NT2/D1 (cell line): ENCODE measurements at regions not wholly inside any gene's neighbourhood (a gene's known extent, or its start where the extent isn't known, plus 50 kb on each side); places are given as distances from the start of the nearest gene placed in this dataset.

Experiments used
- SUZ12 ChIP-seq: IDR thresholded peaks from 2 replicates; pipeline ENCODE4 v1.6.1; 2011; ENCODE audit not compliant: insufficient read length, insufficient read depth; ENCODE audit errors: extremely low read depth
- YY1 ChIP-seq: IDR thresholded peaks from 2 replicates; pipeline ENCODE4 v1.6.1; 2011; ENCODE audit not compliant: insufficient read length, insufficient read depth
- ZNF274 ChIP-seq: IDR thresholded peaks from 2 replicates; pipeline ENCODE4 v1.6.1; 2011; ENCODE audit warnings: mild to moderate bottlenecking, low read depth, low read length

DNA sequence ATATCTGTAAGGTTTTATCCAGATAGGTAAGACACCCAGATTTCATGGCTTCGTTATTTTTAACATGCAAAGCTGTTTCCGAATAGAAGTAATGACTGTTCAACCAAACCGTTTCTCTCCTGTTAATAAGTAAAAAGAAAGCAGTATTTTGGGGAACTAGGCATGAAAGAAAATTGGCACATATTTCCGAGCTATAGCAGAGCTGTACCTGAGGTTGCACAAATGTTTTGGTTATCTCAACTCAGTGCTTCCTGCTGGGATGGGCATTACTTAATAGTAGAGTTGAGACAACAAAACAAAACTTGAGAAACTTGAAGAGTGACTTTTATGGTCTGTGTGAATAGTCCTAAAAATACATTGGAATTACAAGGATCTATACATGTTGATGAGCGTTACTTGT, 564.3 kb upstream of the SORCS1 start:
- TF ChIP-seq ZNF274 = no peak
- TF ChIP-seq YY1 = no peak
- TF ChIP-seq SUZ12 = no peak
